ENCODE measurements at regions not wholly inside any gene's neighbourhood (a gene's known extent, or its start where the extent isn't known, plus 50 kb on each side); places are given as distances from the start of the nearest gene placed in this dataset.
"Not testable (repeated sequence)": the region's sequence is repeated elsewhere in the genome, so short reads cannot be mapped to it uniquely, and the experiment has no call there.

GRCh38 chr17:13442361-13442760, 159.4 kb downstream of the HS3ST3A1 start:
- no peak for DNase-seq

- no peak for DNase-seq
These were observed 159.9 kb downstream of the HS3ST3A1 start for GRCh38 chr17:13441873-13442272.

- no peak for DNase-seq
These were observed 163.6 kb downstream of the HS3ST3A1 start for GRCh38 chr17:13437966-13438779.

GRCh38 chr17:13435230-13435629, 166.5 kb downstream of the HS3ST3A1 start:
- DNase-seq, result no peak

GRCh38 chr17:13429201-13429600, 172.5 kb downstream of the HS3ST3A1 start:
- no peak for DNase-seq

- DNase-seq, result no peak
These were observed 173.1 kb downstream of the HS3ST3A1 start for GRCh38 chr17:13428611-13429042.

GRCh38 chr17:13426991-13427390, 174.7 kb downstream of the HS3ST3A1 start:
- DNase-seq, result no peak

GRCh38 chr17:13425390-13425789, 176.3 kb downstream of the HS3ST3A1 start:
- DNase-seq, result no peak

- DNase-seq, result no peak
These were observed 180.1 kb downstream of the HS3ST3A1 start for GRCh38 chr17:13421581-13422130.

- DNase-seq, result peak; percentile 68
These were observed 180.9 kb downstream of the HS3ST3A1 start for GRCh38 chr17:13420878-13421277.

GRCh38 chr17:13420418-13420826, 181.3 kb downstream of the HS3ST3A1 start:
- DNase-seq, result peak; percentile 52

GRCh38 chr17:13419676-13420075, 182.1 kb downstream of the HS3ST3A1 start:
- DNase-seq, result no peak

- DNase-seq, result no peak
These were observed 182.8 kb downstream of the HS3ST3A1 start for GRCh38 chr17:13418891-13419290.

GRCh38 chr17:13417381-13417950, 184.3 kb downstream of the HS3ST3A1 start:
- DNase-seq, result no peak

GRCh38 chr17:13416748-13417363, 184.9 kb downstream of the HS3ST3A1 start:
- DNase-seq, result no peak

GRCh38 chr17:13415871-13416416, 185.8 kb downstream of the HS3ST3A1 start:
- peak; percentile 27 for DNase-seq

GRCh38 chr17:13415200-13415599, 186.5 kb downstream of the HS3ST3A1 start:
- not testable (repeated sequence) for DNase-seq

- no peak for DNase-seq
These were observed 188.7 kb downstream of the HS3ST3A1 start for GRCh38 chr17:13413001-13413400.

GRCh38 chr17:13410874-13411273, 190.9 kb downstream of the HS3ST3A1 start:
- no peak for DNase-seq

GRCh38 chr17:13410214-13410613, 191.5 kb downstream of the HS3ST3A1 start:
- no peak for DNase-seq

GRCh38 chr17:13409455-13409854, 192.3 kb downstream of the HS3ST3A1 start:
- DNase-seq, result no peak

GRCh38 chr17:13407381-13407780, 194.3 kb downstream of the HS3ST3A1 start:
- DNase-seq, result no peak

- no peak for DNase-seq
These were observed 195.9 kb downstream of the HS3ST3A1 start for GRCh38 chr17:13405807-13406206.

Measured in inflammatory macrophage treated with lipopolysaccharide for 4 hours (primary cell).